ENCODE measurements at regions not wholly inside any gene's neighbourhood (a gene's known extent, or its start where the extent isn't known, plus 50 kb on each side); places are given as distances from the start of the nearest gene placed in this dataset.

- H3K4me1 ChIP-seq: no peaks in the 10 kb centered on the region
- peak; percentile 51 to 95 (median 70) for ATAC-seq
- no peaks in the 10 kb centered on the region for H3K27me3 ChIP-seq
- no peak overlapping the region for H3K4me3 ChIP-seq
- no peak for DNase-seq
- no peak for TF ChIP-seq CTCF (IDR thresholded peaks at IDR 0.05)
- no peak for TF ChIP-seq POLR2A (IDR thresholded peaks at IDR 0.05)
- no peaks in the 10 kb centered on the region for H3K9me3 ChIP-seq
- no peak overlapping the region for H3K27ac ChIP-seq
- WGBS, 4 donors: 41 to 62% (median 46%) methylated on average over 2 of the region's 2 CpGs
- no peaks in the 10 kb centered on the region for H3K36me3 ChIP-seq
- intact Hi-C loops (cut with DNase I): no loop called here
Measured at GRCh38 chr4:60344908-60345307, 855.2 kb upstream of the ADGRL3 start.

- H3K36me3 ChIP-seq: no peaks in the 10 kb centered on the region
- H3K4me1 ChIP-seq: no peaks in the 10 kb centered on the region
- H3K4me3 ChIP-seq: no peak overlapping the region
- DNase-seq: no peak
- H3K9me3 ChIP-seq: no peaks in the 10 kb centered on the region
- ATAC-seq: peak in 2 of 4 donors; percentile 32 to 59
- TF ChIP-seq CTCF (IDR thresholded peaks at IDR 0.05) (no peak), POLR2A (IDR thresholded peaks at IDR 0.05) (no peak)
- peak overlapping the region in 1 of 12 donors; percentile 10 for H3K27ac ChIP-seq
- intact Hi-C loops (cut with DNase I): no loop called here
- no peaks in the 10 kb centered on the region for H3K27me3 ChIP-seq
Measured at GRCh38 chr4:60345392-60345791, 854.7 kb upstream of the ADGRL3 start.

- Histone ChIP-seq H3K4me1 (no peaks in the 10 kb centered on the region), H3K9me3 (peaks cover 0 to 12% (median 0%) of the 10 kb centered on the region in 12 donors), H3K4me3 (no peak overlapping the region), H3K27me3 (no peaks in the 10 kb centered on the region), H3K36me3 (no peaks in the 10 kb centered on the region), H3K27ac (no peak overlapping the region)
- WGBS, 4 donors: 55 to 64% (median 61%) methylated on average over 3 of the region's 3 CpGs
- no peak for DNase-seq
- no peak for ATAC-seq
- intact Hi-C loops (cut with DNase I): no loop called here
- TF ChIP-seq CTCF (IDR thresholded peaks at IDR 0.05) (no peak), POLR2A (IDR thresholded peaks at IDR 0.05) (no peak)
Measured at GRCh38 chr4:60359746-60360367, 840.3 kb upstream of the ADGRL3 start.

- Histone ChIP-seq H3K27me3 (no peaks in the 10 kb centered on the region), H3K36me3 (no peaks in the 10 kb centered on the region), H3K9me3 (peaks cover 0 to 4% (median 0%) of the 10 kb centered on the region in 12 donors), H3K27ac (no peak overlapping the region), H3K4me1 (no peaks in the 10 kb centered on the region), H3K4me3 (no peak overlapping the region)
- TF ChIP-seq CTCF (IDR thresholded peaks at IDR 0.05): no peak
- no peak for TF ChIP-seq POLR2A (IDR thresholded peaks at IDR 0.05)
- intact Hi-C loops (cut with DNase I): no loop called here
- DNase-seq: no peak
- 71 to 78% (median 76%) methylated on average over 3 of the region's 3 CpGs for WGBS, 4 donors
- no peak for ATAC-seq
Measured at GRCh38 chr4:60365176-60365575, 835.0 kb upstream of the ADGRL3 start.

All from heart left ventricle (tissue), 16 donors.